ENCODE measurements at regions not wholly inside any gene's neighbourhood (a gene's known extent, or its start where the extent isn't known, plus 50 kb on each side); places are given as distances from the start of the nearest gene placed in this dataset.

- no peak for DNase-seq
Measured at GRCh38 chr15:47950447-47950846, 170.3 kb upstream of the SLC24A5 start.

- no peak for DNase-seq
Measured at GRCh38 chr15:47951781-47952180, 169.0 kb upstream of the SLC24A5 start.

GRCh38 chr15:47954196-47954595, 166.6 kb upstream of the SLC24A5 start:
- no peak for DNase-seq

GRCh38 chr15:47955021-47955420, 165.8 kb upstream of the SLC24A5 start:
- no peak for DNase-seq

GRCh38 chr15:47959617-47960413, 161.0 kb upstream of the SLC24A5 start:
- DNase-seq, result peak in 1 of 3 donors; percentile 11

- peak; percentile 54 to 64 (median 59) for DNase-seq
Measured at GRCh38 chr15:47961401-47962090, 159.2 kb upstream of the SLC24A5 start.

- no peak for DNase-seq
Measured at GRCh38 chr15:47963265-47963664, 157.5 kb upstream of the SLC24A5 start.

GRCh38 chr15:47964229-47964628, 156.6 kb upstream of the SLC24A5 start:
- DNase-seq, result no peak

- DNase-seq, result no peak
Measured at GRCh38 chr15:47965297-47965696, 155.5 kb upstream of the SLC24A5 start.

GRCh38 chr15:47968593-47968992, 152.2 kb upstream of the SLC24A5 start:
- DNase-seq, result no peak

GRCh38 chr15:47971637-47972036, 149.2 kb upstream of the SLC24A5 start:
- DNase-seq, result no peak

GRCh38 chr15:47972738-47973137, 148.1 kb upstream of the SLC24A5 start:
- DNase-seq, result peak in 1 of 3 donors; percentile 4

- DNase-seq, result no peak
Measured at GRCh38 chr15:47974724-47975123, 146.1 kb upstream of the SLC24A5 start.

- no peak for DNase-seq
Measured at GRCh38 chr15:47975427-47975826, 145.4 kb upstream of the SLC24A5 start.

GRCh38 chr15:47983533-47983932, 137.3 kb upstream of the SLC24A5 start:
- no peak for DNase-seq

- no peak for DNase-seq
Measured at GRCh38 chr15:47985568-47985967, 135.2 kb upstream of the SLC24A5 start.

- DNase-seq, result peak in 1 of 3 donors; percentile 12
Measured at GRCh38 chr15:47987461-47987860, 133.3 kb upstream of the SLC24A5 start.

GRCh38 chr15:47987908-47988532, 132.8 kb upstream of the SLC24A5 start:
- DNase-seq, result peak; percentile 71 to 80 (median 72)

GRCh38 chr15:47988564-47988963, 132.2 kb upstream of the SLC24A5 start:
- no peak for DNase-seq

- DNase-seq, result no peak
Measured at GRCh38 chr15:47990821-47991220, 130.0 kb upstream of the SLC24A5 start.

GRCh38 chr15:47991357-47991756, 129.4 kb upstream of the SLC24A5 start:
- no peak for DNase-seq

- DNase-seq, result no peak
Measured at GRCh38 chr15:47993051-47993450, 127.7 kb upstream of the SLC24A5 start.

- peak in 1 of 3 donors; percentile 42 for DNase-seq
Measured at GRCh38 chr15:47997195-47998080, 123.4 kb upstream of the SLC24A5 start.

Data from suppressor macrophage treated with lipopolysaccharide for 1 hour (primary cell).